GM23248 (cell line): ENCODE measurements at regions not wholly inside any gene's neighbourhood (a gene's known extent, or its start where the extent isn't known, plus 50 kb on each side); places are given as distances from the start of the nearest gene placed in this dataset.

ENCODE experiments used
- EZH2 ChIP-seq: fragments of 200-600 bp; sonication (generic); IDR thresholded peaks from 2 replicates; pipeline ENCODE4 v1.6.1; 2018; ENCODE audit warnings: antibody characterized with exemption, mild to moderate bottlenecking; ENCODE audit not compliant: insufficient read depth, poor library complexity, severe bottlenecking
- EZH2phosphoT487 ChIP-seq: fragments of 200-600 bp; sonication (generic); IDR thresholded peaks from 2 replicates; pipeline ENCODE4 v1.6.1; 2018; ENCODE audit warnings: antibody characterized with exemption, moderate library complexity, mild to moderate bottlenecking, low read depth; ENCODE audit not compliant: insufficient read depth

- TF ChIP-seq EZH2phosphoT487, result no peak
- TF ChIP-seq EZH2, result no peak
Measured at GRCh38 chr21:36596174-36596573, 102.7 kb upstream of the SIM2 start.
